Fibroblast of lung (primary cell): ENCODE measurements at regions not wholly inside any gene's neighbourhood (a gene's known extent, or its start where the extent isn't known, plus 50 kb on each side); places are given as distances from the start of the nearest gene placed in this dataset.
"Not testable (repeated sequence)": the region's sequence is repeated elsewhere in the genome, so short reads cannot be mapped to it uniquely, and the experiment has no call there.

ENCODE experiments used
- DNase-seq, 2 donors: peaks; one replicate each; pipeline versions ENCODE4 v3.0.0 to v3.0.0-alpha.2; 2010; ENCODE audit warnings: low read depth in 2 of 2
- H2AFZ ChIP-seq: 2 replicates; pipeline ENCODE4 v1.5.1; 2012; ENCODE audit warnings: low read length, control low read depth, inconsistent platforms
- H3K27ac ChIP-seq: 2 replicates; pipeline ENCODE4 v1.5.1; 2011; ENCODE audit warnings: low read length, control low read depth; ENCODE audit not compliant: insufficient read depth
- H3K27me3 ChIP-seq: 2 replicates; pipeline ENCODE4 v1.5.1; 2011; ENCODE audit warnings: mild to moderate bottlenecking, low read length; ENCODE audit not compliant: control insufficient read depth, insufficient read depth
- H3K36me3 ChIP-seq: 2 replicates; pipeline ENCODE4 v1.5.1; 2011; ENCODE audit warnings: low read length; ENCODE audit not compliant: control insufficient read depth, insufficient read depth
- H3K4me1 ChIP-seq: 2 replicates; pipeline ENCODE4 v1.5.1; 2011; ENCODE audit warnings: low read length; ENCODE audit not compliant: control insufficient read depth, insufficient read depth; ENCODE audit errors: extremely low read depth
- H3K4me2 ChIP-seq: 2 replicates; pipeline ENCODE4 v1.5.1; 2011; ENCODE audit warnings: low read length, control low read depth; ENCODE audit not compliant: insufficient read depth; ENCODE audit errors: extremely low read depth
- H3K4me3 ChIP-seq, 4 experiments: fragments of 200-600 bp in 1 of 4; sonication (generic) in 1 of 4; replicated peaks in 1 of 4; 2 replicates each; pipeline ENCODE4 v1.5.1; 2011 to 2016; ENCODE audit warnings: low read length in 4 of 4, low read depth in 3 of 4, mild to moderate bottlenecking in 3 of 4, control low read depth in 2 of 4, inconsistent platforms in 1 of 4, mixed read lengths in 1 of 4; ENCODE audit not compliant: insufficient read depth in 1 of 4; ENCODE audit errors: control extremely low read depth in 1 of 4
- H3K79me2 ChIP-seq: 2 replicates; pipeline ENCODE4 v1.5.1; 2012; ENCODE audit warnings: mild to moderate bottlenecking, low read length, inconsistent platforms; ENCODE audit not compliant: control insufficient read depth, insufficient read depth
- H3K9ac ChIP-seq: 2 replicates; pipeline ENCODE4 v1.5.1; 2011; ENCODE audit warnings: mild to moderate bottlenecking, low read length, control low read depth; ENCODE audit not compliant: insufficient read depth
- H3K9me3 ChIP-seq: 2 replicates; pipeline ENCODE4 v1.5.1; 2012; ENCODE audit warnings: low read depth, low read length; ENCODE audit not compliant: control insufficient read depth, insufficient read depth
- H4K20me1 ChIP-seq: 2 replicates; pipeline ENCODE4 v1.5.1; 2011; ENCODE audit warnings: low read length; ENCODE audit not compliant: control insufficient read depth, insufficient read depth; ENCODE audit errors: extremely low read depth
- EZH2 ChIP-seq: IDR thresholded peaks from 2 replicates; pipeline ENCODE4 v1.5.1; 2012; ENCODE audit warnings: low read length, control low read depth, mild to moderate bottlenecking; ENCODE audit errors: missing control alignments
- TF ChIP-seq, protein P1 (sequence below), 2 donors: IDR thresholded peaks in 1 of 2; conservative IDR thresholded peaks in 1 of 2; 1 replicate in 1 of 2; 2 replicates in 1 of 2; pipeline ENCODE4 v1.5.1; 2011 to 2012; ENCODE audit warnings: low read length in 2 of 2, control low read depth in 1 of 2, inconsistent platforms in 1 of 2, low read depth in 1 of 2, mild to moderate bottlenecking in 1 of 2

- TF ChIP-seq, protein P1, sequence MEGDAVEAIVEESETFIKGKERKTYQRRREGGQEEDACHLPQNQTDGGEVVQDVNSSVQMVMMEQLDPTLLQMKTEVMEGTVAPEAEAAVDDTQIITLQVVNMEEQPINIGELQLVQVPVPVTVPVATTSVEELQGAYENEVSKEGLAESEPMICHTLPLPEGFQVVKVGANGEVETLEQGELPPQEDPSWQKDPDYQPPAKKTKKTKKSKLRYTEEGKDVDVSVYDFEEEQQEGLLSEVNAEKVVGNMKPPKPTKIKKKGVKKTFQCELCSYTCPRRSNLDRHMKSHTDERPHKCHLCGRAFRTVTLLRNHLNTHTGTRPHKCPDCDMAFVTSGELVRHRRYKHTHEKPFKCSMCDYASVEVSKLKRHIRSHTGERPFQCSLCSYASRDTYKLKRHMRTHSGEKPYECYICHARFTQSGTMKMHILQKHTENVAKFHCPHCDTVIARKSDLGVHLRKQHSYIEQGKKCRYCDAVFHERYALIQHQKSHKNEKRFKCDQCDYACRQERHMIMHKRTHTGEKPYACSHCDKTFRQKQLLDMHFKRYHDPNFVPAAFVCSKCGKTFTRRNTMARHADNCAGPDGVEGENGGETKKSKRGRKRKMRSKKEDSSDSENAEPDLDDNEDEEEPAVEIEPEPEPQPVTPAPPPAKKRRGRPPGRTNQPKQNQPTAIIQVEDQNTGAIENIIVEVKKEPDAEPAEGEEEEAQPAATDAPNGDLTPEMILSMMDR (conservative IDR thresholded peaks at IDR 0.05 in 1 of 2, IDR thresholded peaks at IDR 0.05 in 1 of 2; ENCODE audit: low read depth in 1 of 2, low read length in 2 of 2), result no peak
- no peak for TF ChIP-seq EZH2
- H3K79me2 ChIP-seq, result no peaks in the 10 kb centered on the region
- no peak overlapping the region for H3K4me3 ChIP-seq
- DNase-seq, result no peak
- H3K9me3 ChIP-seq, result no peaks in the 10 kb centered on the region
- H4K20me1 ChIP-seq, result no peaks in the 10 kb centered on the region
- no peaks in the 10 kb centered on the region for H3K4me1 ChIP-seq
- H3K27ac ChIP-seq, result no peak overlapping the region
- no peak overlapping the region for H3K4me2 ChIP-seq
- H3K9ac ChIP-seq, result no peak overlapping the region
- no peaks in the 10 kb centered on the region for H3K36me3 ChIP-seq
- no peaks in the 10 kb centered on the region for H3K27me3 ChIP-seq
- no peak overlapping the region for H2AFZ ChIP-seq
Observed at GRCh38 chr22:25478528-25478927, 85.9 kb upstream of the GRK3 start.

GRCh38 chr22:25480868-25481267, 83.6 kb upstream of the GRK3 start:
- not testable (repeated sequence) for H3K27me3 ChIP-seq, H3K9me3 ChIP-seq, H2AFZ ChIP-seq, H3K4me1 ChIP-seq, H3K4me3 ChIP-seq, H4K20me1 ChIP-seq, H3K36me3 ChIP-seq, H3K9ac ChIP-seq, H3K4me2 ChIP-seq, DNase-seq, H3K79me2 ChIP-seq, H3K27ac ChIP-seq

DNA sequence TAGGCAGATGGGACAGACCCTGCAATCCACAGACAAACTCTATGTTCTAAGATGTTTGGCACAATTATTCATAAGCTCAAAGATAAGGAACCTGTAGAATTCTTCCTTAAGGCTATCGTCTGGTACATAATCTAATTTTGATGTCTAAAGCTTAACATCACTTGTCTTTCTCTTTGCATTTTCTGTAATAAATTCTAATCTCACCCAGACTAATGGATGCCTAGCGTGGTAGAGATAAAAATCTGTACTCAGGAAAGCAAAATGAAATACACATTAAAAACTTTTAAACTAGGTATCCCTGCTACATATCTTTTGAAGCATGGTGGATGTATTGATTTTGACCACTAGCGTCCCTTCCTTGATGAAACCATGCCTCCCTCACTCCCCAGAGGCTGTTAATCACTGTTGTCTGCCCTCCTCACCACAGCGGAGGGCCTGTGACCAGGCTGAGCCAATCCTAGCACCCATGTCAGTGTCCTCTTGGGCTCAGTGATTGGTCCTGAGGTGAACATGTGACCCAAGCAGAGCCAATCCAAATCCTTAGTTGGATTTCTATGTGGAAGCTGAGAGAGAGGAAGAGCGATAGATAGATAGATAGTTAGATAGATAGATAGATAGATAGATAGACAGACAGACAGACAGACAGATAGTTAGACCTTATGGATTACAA, 82.2 kb upstream of the GRK3 start:
- Histone ChIP-seq H3K4me1 (no peaks in the 10 kb centered on the region), H3K36me3 (peaks cover 2% of the 10 kb centered on the region), H3K4me2 (no peak overlapping the region), H3K27me3 (no peaks in the 10 kb centered on the region), H2AFZ (no peak overlapping the region), H3K79me2 (no peaks in the 10 kb centered on the region), H4K20me1 (no peaks in the 10 kb centered on the region), H3K9me3 (no peaks in the 10 kb centered on the region), H3K27ac (no peak overlapping the region), H3K4me3 (no peak overlapping the region), H3K9ac (no peak overlapping the region)
- TF ChIP-seq, protein P1 (conservative IDR thresholded peaks at IDR 0.05 in 1 of 2, IDR thresholded peaks at IDR 0.05 in 1 of 2; ENCODE audit: low read depth in 1 of 2, low read length in 2 of 2), result no peak
- no peak for TF ChIP-seq EZH2
- DNase-seq, result no peak
